Smooth muscle cell (in vitro differentiated cells): ENCODE measurements at regions not wholly inside any gene's neighbourhood (a gene's known extent, or its start where the extent isn't known, plus 50 kb on each side); places are given as distances from the start of the nearest gene placed in this dataset.
A peak's percentile ranks its signal among the peaks of the same experiment; 100 is the strongest.

Experiments
- DNase-seq: peaks from one replicate; lab custom pipeline; 2025; ENCODE audit not compliant: unreplicated experiment; lab: John Stamatoyannopoulos, UW
- H2AFZ ChIP-seq: fragments of 200-600 bp; sonication (generic); 2 replicates; pipeline ENCODE4 v1.6.0; 2016; ENCODE audit warnings: antibody characterized with exemption, low read depth, mild to moderate bottlenecking
- H3F3A ChIP-seq: fragments of 200-600 bp; sonication (generic); 2 replicates; pipeline ENCODE4 v1.6.0; 2017; ENCODE audit warnings: antibody characterized with exemption, low read depth
- H3K27ac ChIP-seq: fragments of 200-600 bp; sonication (generic); 2 replicates; pipeline ENCODE4 v1.5.1; 2016; ENCODE audit warnings: low read depth, mild to moderate bottlenecking
- H3K27me3 ChIP-seq: fragments of 200-600 bp; sonication (generic); 2 replicates; pipeline ENCODE4 v1.6.1; 2016; ENCODE audit warnings: low read depth, mild to moderate bottlenecking
- H3K36me3 ChIP-seq: fragments of 200-600 bp; sonication (generic); 2 replicates; pipeline ENCODE4 v1.5.1; 2016; ENCODE audit warnings: low read depth
- H3K4me1 ChIP-seq: fragments of 200-600 bp; sonication (generic); 2 replicates; pipeline ENCODE4 v1.5.1; 2016; ENCODE audit warnings: low read depth
- H3K4me2 ChIP-seq: fragments of 200-600 bp; sonication (generic); 2 replicates; pipeline ENCODE4 v1.6.0; 2016; ENCODE audit warnings: mild to moderate bottlenecking
- H3K4me3 ChIP-seq: fragments of 200-600 bp; sonication (generic); 2 replicates; pipeline ENCODE4 v1.5.1; 2016; ENCODE audit warnings: mild to moderate bottlenecking
- H3K79me2 ChIP-seq: fragments of 200-600 bp; sonication (generic); 2 replicates; pipeline ENCODE4 v1.6.0; 2016; ENCODE audit warnings: low read depth, mild to moderate bottlenecking
- H3K9ac ChIP-seq: fragments of 200-600 bp; sonication (generic); 2 replicates; pipeline ENCODE4 v1.6.0; 2016; ENCODE audit warnings: low read depth
- H3K9me3 ChIP-seq: fragments of 200-600 bp; sonication (generic); replicated peaks from 2 replicates; pipeline ENCODE4 v1.5.1; 2016; ENCODE audit warnings: low read depth
- H4K20me1 ChIP-seq: fragments of 200-600 bp; sonication (generic); 2 replicates; pipeline ENCODE4 v1.6.0; 2016; ENCODE audit warnings: low read depth
- WGBS: methylation state at CpG from one replicate; pipeline ENCODE4 v1.1.7; 2016; ENCODE audit warnings: low lambda C conversion rate; 5-methylcytosine and 5-hydroxymethylcytosine counted together
- TF ChIP-seq, protein P1 (sequence below): fragments of 200-600 bp; sonication (generic); IDR thresholded peaks from 2 replicates; pipeline ENCODE4 v1.5.1; 2017; ENCODE audit warnings: borderline replicate concordance, mild to moderate bottlenecking, antibody characterized with exemption; ENCODE audit not compliant: insufficient read depth, poor library complexity, severe bottlenecking

DNA sequence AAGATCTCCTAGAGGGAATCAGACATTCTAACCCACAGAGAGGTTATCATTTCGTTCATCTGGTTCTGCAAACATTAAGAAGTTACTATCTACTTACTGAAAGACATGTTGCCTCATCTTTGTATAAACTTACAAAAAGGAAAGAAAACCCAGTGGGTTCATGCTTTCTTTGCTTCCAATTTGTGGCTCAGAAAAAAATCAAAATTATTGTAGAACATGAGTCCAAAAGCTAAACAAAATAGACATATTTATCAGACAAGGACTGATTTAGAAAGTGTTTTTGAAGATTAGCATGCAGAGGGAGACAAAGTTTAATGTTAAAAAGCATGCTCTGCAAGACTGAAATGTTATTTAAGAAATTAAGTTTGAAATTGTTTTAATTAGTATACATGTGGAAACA is 123.1 kb downstream of the MBL2 start:
- H4K20me1 ChIP-seq, result no peaks in the 10 kb centered on the region
- no peaks in the 10 kb centered on the region for H3K79me2 ChIP-seq
- H3K27me3 ChIP-seq, result no peaks in the 10 kb centered on the region
- H3K4me2 ChIP-seq, result no peak overlapping the region
- H3F3A ChIP-seq, result no peaks in the 10 kb centered on the region
- no peaks in the 10 kb centered on the region for H3K36me3 ChIP-seq
- WGBS, result 71% methylated on average over 1 of the region's 1 CpG
- H3K4me3 ChIP-seq, result no peak overlapping the region
- no peaks in the 10 kb centered on the region for H3K4me1 ChIP-seq
- H3K9me3 ChIP-seq, result no peaks in the 10 kb centered on the region
- DNase-seq, result no peak
- no peak overlapping the region for H2AFZ ChIP-seq
- H3K9ac ChIP-seq, result no peak overlapping the region
- TF ChIP-seq, protein P1, sequence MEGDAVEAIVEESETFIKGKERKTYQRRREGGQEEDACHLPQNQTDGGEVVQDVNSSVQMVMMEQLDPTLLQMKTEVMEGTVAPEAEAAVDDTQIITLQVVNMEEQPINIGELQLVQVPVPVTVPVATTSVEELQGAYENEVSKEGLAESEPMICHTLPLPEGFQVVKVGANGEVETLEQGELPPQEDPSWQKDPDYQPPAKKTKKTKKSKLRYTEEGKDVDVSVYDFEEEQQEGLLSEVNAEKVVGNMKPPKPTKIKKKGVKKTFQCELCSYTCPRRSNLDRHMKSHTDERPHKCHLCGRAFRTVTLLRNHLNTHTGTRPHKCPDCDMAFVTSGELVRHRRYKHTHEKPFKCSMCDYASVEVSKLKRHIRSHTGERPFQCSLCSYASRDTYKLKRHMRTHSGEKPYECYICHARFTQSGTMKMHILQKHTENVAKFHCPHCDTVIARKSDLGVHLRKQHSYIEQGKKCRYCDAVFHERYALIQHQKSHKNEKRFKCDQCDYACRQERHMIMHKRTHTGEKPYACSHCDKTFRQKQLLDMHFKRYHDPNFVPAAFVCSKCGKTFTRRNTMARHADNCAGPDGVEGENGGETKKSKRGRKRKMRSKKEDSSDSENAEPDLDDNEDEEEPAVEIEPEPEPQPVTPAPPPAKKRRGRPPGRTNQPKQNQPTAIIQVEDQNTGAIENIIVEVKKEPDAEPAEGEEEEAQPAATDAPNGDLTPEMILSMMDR, result no peak
- no peak overlapping the region for H3K27ac ChIP-seq

DNA sequence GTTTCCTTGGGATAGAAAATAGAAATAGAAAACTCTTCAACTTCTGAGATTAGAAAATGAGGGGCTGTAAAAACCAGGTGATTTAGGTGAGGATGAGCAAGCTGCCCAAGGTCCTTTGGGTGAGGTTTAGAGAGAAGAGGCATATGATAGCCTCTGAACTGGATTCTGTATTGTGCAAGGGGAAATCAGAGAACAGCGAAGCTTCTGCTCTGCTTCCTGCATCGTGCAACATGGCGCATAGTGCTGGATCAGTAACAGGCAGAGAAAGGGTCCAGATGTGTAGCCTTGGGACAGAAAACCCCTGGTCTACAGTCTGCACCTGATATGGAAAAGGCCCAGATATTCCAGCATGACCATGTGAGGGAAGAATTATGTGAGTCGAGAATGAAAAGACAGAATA is 121.7 kb downstream of the MBL2 start:
- H4K20me1 ChIP-seq, result no peaks in the 10 kb centered on the region
- H3K4me1 ChIP-seq, result no peaks in the 10 kb centered on the region
- H3K27ac ChIP-seq, result no peak overlapping the region
- H2AFZ ChIP-seq, result no peak overlapping the region
- no peak overlapping the region for H3K4me2 ChIP-seq
- 96% methylated on average over 4 of the region's 4 CpGs for WGBS
- H3K27me3 ChIP-seq, result no peaks in the 10 kb centered on the region
- no peak overlapping the region for H3K9ac ChIP-seq
- no peaks in the 10 kb centered on the region for H3F3A ChIP-seq
- no peaks in the 10 kb centered on the region for H3K9me3 ChIP-seq
- H3K4me3 ChIP-seq, result no peak overlapping the region
- TF ChIP-seq, protein P1, result no peak
- DNase-seq, result no peak
- no peaks in the 10 kb centered on the region for H3K79me2 ChIP-seq
- no peaks in the 10 kb centered on the region for H3K36me3 ChIP-seq

DNA sequence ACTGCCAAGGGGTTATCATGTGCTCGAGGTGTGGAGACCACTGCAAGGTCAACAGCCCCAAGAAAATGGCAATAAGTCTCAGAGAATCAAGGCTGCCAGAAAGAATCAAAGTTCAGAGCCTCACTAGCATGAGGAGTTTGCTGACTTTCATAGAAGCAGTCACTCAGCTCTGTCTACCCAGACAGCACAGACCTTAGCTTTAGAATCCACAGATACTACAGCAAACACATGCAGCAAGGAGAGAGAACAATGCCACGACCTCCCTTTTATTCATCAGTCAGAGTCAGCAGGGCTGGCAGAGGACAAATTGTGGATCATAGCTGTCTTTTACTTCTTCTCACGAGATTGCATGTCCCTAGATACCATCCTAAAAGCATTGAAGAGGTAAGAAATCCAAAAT is 121.3 kb downstream of the MBL2 start:
- no peak overlapping the region for H3K4me2 ChIP-seq
- H3K9ac ChIP-seq, result no peak overlapping the region
- H3K36me3 ChIP-seq, result no peaks in the 10 kb centered on the region
- no peaks in the 10 kb centered on the region for H3K9me3 ChIP-seq
- no peaks in the 10 kb centered on the region for H3K27me3 ChIP-seq
- no peak overlapping the region for H3K27ac ChIP-seq
- 58% methylated on average over 3 of the region's 3 CpGs for WGBS
- H3K4me1 ChIP-seq, result no peaks in the 10 kb centered on the region
- DNase-seq, result no peak
- no peaks in the 10 kb centered on the region for H4K20me1 ChIP-seq
- TF ChIP-seq, protein P1, result no peak
- no peaks in the 10 kb centered on the region for H3F3A ChIP-seq
- no peak overlapping the region for H2AFZ ChIP-seq
- H3K79me2 ChIP-seq, result no peaks in the 10 kb centered on the region
- no peak overlapping the region for H3K4me3 ChIP-seq

DNA sequence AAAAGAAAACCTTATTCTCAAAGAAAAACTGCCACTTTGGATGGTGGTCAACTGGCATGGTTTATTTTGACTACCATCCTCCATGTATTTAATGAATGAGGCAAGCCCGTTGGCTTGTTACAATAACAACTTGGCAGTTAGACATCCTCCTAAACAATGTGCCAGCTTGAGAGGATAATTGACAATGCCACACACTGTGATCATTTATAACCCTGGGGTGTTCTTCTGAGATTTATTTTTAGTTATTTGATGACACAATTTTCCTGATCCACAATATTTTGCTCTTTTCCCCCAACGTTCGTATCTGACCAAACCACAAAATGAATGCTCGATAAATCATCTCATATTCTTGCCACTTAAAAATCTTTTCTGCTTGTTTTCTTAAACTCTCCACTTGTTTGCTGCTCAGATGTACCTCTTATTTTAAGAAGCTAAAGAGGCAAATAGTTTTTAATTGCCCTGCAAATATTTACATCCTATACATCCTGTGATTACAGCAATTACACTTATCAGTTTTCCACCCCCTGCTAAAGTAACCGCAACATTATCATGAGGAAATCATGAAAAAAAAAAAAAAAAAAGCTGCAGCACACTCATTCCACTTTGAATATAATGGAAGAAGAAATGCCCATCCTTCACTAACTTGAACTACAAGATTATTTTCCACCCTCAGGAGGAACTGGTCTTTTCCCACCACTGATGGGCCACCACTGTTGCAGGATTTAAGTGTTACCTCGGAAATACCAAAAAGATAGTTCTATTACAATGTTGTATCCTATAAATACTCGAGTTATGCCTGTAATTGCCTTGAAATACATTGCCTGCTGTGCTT is 119.9 kb downstream of the MBL2 start:
- no peak for DNase-seq
- TF ChIP-seq, protein P1, result no peak
- Histone ChIP-seq H3K4me1 (no peaks in the 10 kb centered on the region), H3K9ac (no peak overlapping the region), H3K4me2 (peak overlapping the region; percentile 0), H4K20me1 (no peaks in the 10 kb centered on the region), H3K79me2 (no peaks in the 10 kb centered on the region), H3K9me3 (no peaks in the 10 kb centered on the region), H3K4me3 (no peak overlapping the region), H3F3A (no peaks in the 10 kb centered on the region), H3K36me3 (no peaks in the 10 kb centered on the region), H2AFZ (no peak overlapping the region), H3K27me3 (no peaks in the 10 kb centered on the region), H3K27ac (no peak overlapping the region)
- 67% methylated on average over 7 of the region's 7 CpGs for whole genome bisulfite sequencing
